ENCODE measurements at regions not wholly inside any gene's neighbourhood (a gene's known extent, or its start where the extent isn't known, plus 50 kb on each side); places are given as distances from the start of the nearest gene placed in this dataset.

- Histone ChIP-seq H3K4me2 (ENCODE audit: low read depth, low read length) (no peak overlapping the region), H3K27me3 (replicated peaks; ENCODE audit: insufficient read depth, low read length) (no peaks in the 10 kb centered on the region), H3K9ac (ENCODE audit: low read length) (no peak overlapping the region), H3K79me2 (ENCODE audit: low read length) (no peaks in the 10 kb centered on the region), H3K9me3 (replicated peaks; ENCODE audit: insufficient read depth, low read length) (no peaks in the 10 kb centered on the region), H2AFZ (ENCODE audit: low read length) (no peak overlapping the region), H3K27ac (ENCODE audit: low read length) (no peak overlapping the region), H3K9me2 (replicated peaks; ENCODE audit: insufficient read depth, low read length) (no peaks in the 10 kb centered on the region), H3K4me3 (ENCODE audit: low read length) (no peak overlapping the region), H4K20me1 (ENCODE audit: insufficient read depth, low read length) (no peaks in the 10 kb centered on the region), H3K36me3 (replicated peaks; ENCODE audit: insufficient read depth, low read length) (no peaks in the 10 kb centered on the region), H3K4me1 (ENCODE audit: low read length) (no peaks in the 10 kb centered on the region), H3F3A (ENCODE audit: insufficient read depth, low read length) (no peaks in the 10 kb centered on the region)
- TF ChIP-seq EZH2 (optimal IDR thresholded peaks at IDR 0.05; ENCODE audit: low read depth, low read length) (no peak), EZH2phosphoT487 (IDR thresholded peaks at IDR 0.05; ENCODE audit: low read length) (no peak), CTCF (IDR thresholded peaks at IDR 0.05; ENCODE audit: low read length) (no peak)
- DNase-seq, result no peak
Measured at GRCh38 chr1:106748606-106749005, 307.9 kb upstream of the PRMT6 start.

- Histone ChIP-seq H3K9me2 (replicated peaks; ENCODE audit: insufficient read depth, low read length) (no peaks in the 10 kb centered on the region), H3K4me1 (ENCODE audit: low read length) (no peaks in the 10 kb centered on the region), H3K9me3 (replicated peaks; ENCODE audit: insufficient read depth, low read length) (no peaks in the 10 kb centered on the region), H3F3A (ENCODE audit: insufficient read depth, low read length) (no peaks in the 10 kb centered on the region), H3K27me3 (replicated peaks; ENCODE audit: insufficient read depth, low read length) (no peaks in the 10 kb centered on the region), H3K4me2 (ENCODE audit: low read depth, low read length) (no peak overlapping the region), H3K79me2 (ENCODE audit: low read length) (no peaks in the 10 kb centered on the region), H3K4me3 (ENCODE audit: low read length) (no peak overlapping the region), H4K20me1 (ENCODE audit: insufficient read depth, low read length) (no peaks in the 10 kb centered on the region), H2AFZ (ENCODE audit: low read length) (no peak overlapping the region), H3K36me3 (replicated peaks; ENCODE audit: insufficient read depth, low read length) (no peaks in the 10 kb centered on the region), H3K27ac (ENCODE audit: low read length) (no peak overlapping the region), H3K9ac (ENCODE audit: low read length) (no peak overlapping the region)
- DNase-seq, result no peak
- TF ChIP-seq CTCF (IDR thresholded peaks at IDR 0.05; ENCODE audit: low read length) (no peak), EZH2 (optimal IDR thresholded peaks at IDR 0.05; ENCODE audit: low read depth, low read length) (no peak), EZH2phosphoT487 (IDR thresholded peaks at IDR 0.05; ENCODE audit: low read length) (no peak)
Measured at GRCh38 chr1:106749491-106749890, 307.0 kb upstream of the PRMT6 start.

- Histone ChIP-seq H3K4me2 (ENCODE audit: low read depth, low read length) (no peak overlapping the region), H3K79me2 (ENCODE audit: low read length) (no peaks in the 10 kb centered on the region), H3K36me3 (replicated peaks; ENCODE audit: insufficient read depth, low read length) (no peaks in the 10 kb centered on the region), H3K4me3 (ENCODE audit: low read length) (no peak overlapping the region), H3F3A (ENCODE audit: insufficient read depth, low read length) (no peaks in the 10 kb centered on the region), H3K9me3 (replicated peaks; ENCODE audit: insufficient read depth, low read length) (no peaks in the 10 kb centered on the region), H2AFZ (ENCODE audit: low read length) (no peak overlapping the region), H4K20me1 (ENCODE audit: insufficient read depth, low read length) (no peaks in the 10 kb centered on the region), H3K27me3 (replicated peaks; ENCODE audit: insufficient read depth, low read length) (no peaks in the 10 kb centered on the region), H3K27ac (ENCODE audit: low read length) (no peak overlapping the region), H3K4me1 (ENCODE audit: low read length) (no peaks in the 10 kb centered on the region), H3K9ac (ENCODE audit: low read length) (no peak overlapping the region), H3K9me2 (replicated peaks; ENCODE audit: insufficient read depth, low read length) (no peaks in the 10 kb centered on the region)
- TF ChIP-seq EZH2phosphoT487 (IDR thresholded peaks at IDR 0.05; ENCODE audit: low read length) (no peak), EZH2 (optimal IDR thresholded peaks at IDR 0.05; ENCODE audit: low read depth, low read length) (no peak), CTCF (IDR thresholded peaks at IDR 0.05; ENCODE audit: low read length) (no peak)
- DNase-seq, result no peak
Measured at GRCh38 chr1:106749906-106750305, 306.6 kb upstream of the PRMT6 start.

All from MM.1S (cell line).